Fibroblast of skin of scalp (primary cell): ENCODE measurements at regions not wholly inside any gene's neighbourhood (a gene's known extent, or its start where the extent isn't known, plus 50 kb on each side); places are given as distances from the start of the nearest gene placed in this dataset.
"Not testable (repeated sequence)": the region's sequence is repeated elsewhere in the genome, so short reads cannot be mapped to it uniquely, and the experiment has no call there.

Experiments used
- DNase-seq: peaks from one replicate; pipeline ENCODE4 v3.0.0-alpha.2; 2013

DNA sequence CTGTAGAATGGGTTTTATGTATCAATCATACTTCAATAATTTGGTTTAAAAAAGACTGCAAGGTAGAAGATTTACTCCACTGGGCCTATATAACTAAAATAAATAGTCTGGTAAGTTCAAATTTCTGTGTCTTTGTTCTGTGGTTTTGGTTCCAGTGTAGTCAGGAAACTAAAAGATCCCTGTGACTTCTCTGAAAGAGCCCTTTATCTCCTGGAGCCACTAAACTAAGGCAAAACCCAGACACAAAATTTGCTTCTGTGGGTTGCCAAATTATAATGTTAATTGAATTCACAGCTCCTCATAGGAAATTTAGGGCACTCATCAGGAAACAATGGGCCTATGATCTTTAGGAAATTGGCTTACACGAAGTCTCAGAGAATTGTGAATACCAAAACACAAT, 1038.4 kb downstream of the GALC start:
- no peak for DNase-seq

DNA sequence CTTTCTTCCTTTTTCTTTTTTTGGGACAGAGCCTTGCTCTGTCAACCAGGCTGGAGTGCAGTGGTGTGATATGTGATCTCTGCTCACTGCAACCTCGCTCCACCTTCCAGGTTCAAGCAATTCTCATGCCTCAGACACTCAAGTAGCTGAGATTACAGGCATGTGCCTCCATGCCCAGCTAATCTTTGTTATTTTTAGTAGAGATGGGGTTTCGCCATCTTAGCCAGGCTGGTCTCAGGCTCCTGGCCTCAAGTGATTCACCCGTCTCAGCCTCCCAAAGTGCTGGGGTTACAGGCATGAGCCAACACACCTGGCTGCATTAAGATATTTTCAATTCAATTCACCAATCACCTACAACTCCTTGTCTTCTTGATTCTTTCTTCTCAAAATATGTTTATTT, 1046.5 kb downstream of the GALC start:
- no peak for DNase-seq

DNA sequence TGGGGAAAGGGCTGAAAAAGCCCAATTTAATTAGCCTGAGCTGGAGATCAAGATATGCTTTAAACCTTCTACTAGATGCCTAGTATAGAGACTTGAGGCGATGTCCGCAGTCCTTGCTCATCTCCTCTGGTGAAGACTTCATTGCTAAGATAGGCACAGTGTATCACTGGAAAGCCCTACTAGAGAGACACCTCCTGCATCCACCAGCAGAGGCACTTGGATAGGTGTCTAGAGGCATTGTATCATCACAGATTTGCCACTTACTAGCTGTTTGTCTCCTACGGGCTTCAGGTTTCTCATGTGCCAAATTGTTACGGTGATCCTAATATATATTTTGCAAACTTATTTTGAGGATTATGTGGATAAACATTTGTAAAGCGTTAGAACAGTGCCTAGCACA, 1048.5 kb downstream of the GALC start:
- DNase-seq: no peak

DNA sequence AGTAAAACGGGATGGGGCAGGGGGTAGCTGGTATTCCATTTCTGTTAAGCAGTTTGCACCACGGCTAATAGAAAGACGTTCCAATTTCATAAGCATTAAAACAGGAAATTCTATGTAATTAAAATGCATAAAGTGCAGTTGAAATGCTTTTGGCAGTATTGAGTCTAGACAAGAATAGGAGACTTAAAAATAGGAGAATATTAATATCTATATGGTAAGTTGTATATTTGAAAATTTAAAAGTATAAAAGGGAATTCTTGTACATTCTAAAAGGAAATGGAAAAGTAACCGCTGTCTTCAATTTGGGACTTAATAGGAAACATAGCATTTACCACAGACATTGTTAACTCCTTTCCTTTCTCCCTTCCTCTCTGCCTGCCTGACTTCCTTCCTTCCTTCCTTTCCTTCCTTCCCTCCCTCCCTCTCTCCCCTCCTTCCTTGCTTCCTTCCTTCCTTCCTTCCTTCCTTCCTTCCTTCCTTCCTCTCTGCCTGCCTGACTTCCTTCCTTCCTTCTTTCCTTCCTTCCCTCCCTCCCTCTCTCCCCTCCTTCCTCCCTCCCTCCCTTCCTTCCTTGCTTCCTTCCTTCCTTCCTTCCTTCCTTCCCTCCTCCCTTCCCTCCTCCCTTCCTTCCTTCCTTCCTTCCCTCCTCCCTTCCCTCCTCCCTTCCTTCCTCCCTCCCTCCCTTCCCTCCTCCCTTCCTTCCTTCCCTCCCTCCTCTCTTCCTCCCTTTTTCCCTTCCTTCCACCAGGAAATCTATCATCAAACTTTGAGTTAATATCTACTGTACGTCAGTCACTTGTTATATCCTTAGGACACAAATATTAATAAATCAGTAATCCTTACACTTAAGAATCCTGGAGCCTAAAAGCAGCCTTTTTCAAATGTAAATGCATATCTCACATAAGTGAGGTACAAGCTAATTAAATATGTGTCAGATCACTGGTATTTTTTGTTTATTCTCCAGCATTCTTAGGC, 1049.3 kb downstream of the GALC start:
- no peak for DNase-seq

DNA sequence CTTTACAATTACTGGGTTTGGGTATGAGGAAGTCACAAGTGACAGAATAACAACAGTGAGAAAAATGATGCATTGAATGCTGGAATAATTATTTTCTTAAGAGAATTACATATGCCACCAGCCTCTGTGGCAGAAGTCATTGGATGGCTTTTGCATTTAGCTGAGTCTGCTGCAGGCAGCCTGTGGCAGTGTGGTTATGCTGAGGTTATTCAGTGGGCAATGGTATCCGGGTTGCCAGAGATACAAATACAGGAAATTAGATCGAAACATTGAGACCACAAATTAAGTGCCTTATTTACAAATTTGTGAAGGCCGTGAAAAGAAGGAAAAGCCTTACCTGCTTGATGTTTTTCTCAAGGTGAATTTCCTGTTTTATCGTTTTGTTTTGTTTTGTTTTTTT, 1050.0 kb downstream of the GALC start:
- DNase-seq: no peak

DNA sequence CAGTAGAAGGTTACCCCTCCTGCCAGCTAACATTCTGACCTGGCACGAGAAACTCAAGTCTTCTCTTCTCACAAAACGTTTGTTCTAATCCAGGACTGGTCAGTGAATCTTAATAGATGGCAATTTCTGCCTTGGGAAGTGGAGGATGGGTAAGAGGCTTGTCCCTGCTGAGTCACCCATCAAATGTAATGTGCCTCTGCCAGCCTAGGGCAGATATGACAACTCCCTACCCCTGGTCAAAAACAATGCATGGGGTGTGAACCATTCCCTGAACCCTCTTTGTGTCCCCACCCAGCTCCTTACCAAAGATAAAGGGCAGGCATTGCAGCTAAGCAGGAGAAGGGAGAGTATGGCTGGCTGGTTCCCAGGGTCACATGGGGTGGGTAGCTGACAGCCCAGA, 1052.9 kb downstream of the GALC start:
- DNase-seq: no peak

DNA sequence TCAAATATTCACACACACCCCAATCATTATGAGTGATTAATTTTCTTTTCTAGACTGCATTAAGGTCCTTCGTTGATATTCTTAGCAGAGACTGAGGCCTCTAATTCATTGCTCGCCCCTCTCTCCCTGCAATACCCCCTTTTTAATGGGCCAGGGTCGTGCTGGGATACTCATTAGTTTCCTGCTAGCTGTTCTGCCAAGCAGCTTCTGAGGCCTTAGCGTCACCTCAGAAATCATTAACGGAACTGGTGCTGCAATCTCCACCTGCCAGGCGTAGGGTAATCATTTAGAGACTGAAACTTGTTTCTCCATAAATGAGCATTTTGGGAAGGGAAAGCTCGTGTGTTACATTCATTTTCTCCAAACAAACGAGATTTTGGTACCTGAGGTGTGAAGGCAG, 1054.7 kb downstream of the GALC start:
- DNase-seq: no peak

DNA sequence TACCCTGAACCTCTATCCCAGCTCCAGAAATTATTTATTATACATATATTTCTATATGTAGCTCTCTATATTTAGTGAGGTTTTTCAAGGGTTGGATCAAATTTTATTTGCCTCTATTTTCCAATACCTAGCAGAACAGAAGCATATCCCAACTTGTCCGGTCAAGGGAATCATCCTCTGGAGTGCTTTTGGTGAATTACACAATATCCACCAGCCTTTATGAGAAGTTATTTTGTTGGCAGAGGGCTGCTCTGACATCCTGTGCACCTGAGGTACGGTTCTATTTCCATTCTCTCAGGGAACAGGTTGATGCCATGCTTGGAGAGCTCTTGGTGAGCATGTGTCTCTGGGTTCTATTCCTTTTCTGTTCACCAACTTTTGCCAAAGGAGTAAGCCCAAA, 1056.4 kb downstream of the GALC start:
- no peak for DNase-seq

DNA sequence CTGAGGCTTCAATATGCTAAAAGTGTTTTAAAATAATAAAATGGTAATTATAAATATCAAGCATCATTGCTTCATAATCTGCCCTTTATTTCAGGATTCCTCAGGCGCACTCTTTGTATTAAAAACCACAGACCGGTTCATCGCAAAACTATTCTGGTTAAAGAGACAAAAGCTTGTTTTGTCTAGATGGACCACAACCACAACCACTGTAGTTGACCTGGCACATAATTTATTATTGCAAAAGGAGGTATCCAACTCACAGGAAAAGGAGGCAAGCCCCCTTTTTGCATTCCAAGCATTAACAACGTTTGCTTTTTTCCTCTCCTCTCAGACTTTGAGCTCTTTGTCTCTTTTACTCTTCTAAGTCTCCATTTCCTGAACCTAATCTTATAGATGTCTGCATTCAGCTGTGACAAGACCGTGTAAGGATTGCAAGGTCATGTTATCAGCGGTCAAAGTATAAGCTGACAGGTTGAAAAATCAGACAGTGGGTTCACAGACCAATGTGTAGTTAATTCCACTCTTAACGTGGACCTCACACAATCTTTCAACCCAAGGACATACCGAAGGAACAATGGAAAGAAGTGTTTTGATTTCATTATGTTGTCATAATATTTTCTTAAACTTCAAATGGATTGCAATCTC, 1057.6 kb downstream of the GALC start:
- peak; percentile 77 for DNase-seq

DNA sequence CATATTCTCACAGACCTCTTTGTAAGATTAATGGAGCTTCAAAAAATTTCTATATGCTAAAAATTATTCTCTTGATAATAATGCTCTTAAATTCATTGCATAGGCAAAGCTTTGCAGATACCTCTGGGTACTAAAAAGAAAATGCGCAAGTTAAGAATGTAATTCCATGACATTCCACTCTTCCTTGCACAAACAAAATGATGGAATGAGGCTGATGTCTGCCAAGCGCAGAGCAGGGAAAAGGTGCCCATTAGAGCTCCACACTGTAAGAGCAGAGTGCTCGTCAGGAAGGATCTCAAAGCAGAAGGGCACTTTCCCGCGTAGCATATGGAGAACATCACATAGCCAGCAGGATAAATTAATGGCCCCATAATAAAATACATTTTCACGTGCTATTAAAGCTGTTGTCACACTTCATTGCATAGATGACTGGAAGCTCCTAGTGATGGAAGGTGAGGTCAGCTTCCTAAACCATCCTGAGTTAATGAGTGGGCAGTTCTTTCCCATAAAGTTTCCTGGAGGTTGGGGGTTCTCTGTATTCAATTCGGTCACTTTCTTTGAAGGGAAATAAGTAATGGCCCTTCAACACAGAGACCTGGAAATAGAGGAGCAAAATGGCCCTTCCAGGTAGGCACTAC, 1058.9 kb downstream of the GALC start:
- DNase-seq: no peak

DNA sequence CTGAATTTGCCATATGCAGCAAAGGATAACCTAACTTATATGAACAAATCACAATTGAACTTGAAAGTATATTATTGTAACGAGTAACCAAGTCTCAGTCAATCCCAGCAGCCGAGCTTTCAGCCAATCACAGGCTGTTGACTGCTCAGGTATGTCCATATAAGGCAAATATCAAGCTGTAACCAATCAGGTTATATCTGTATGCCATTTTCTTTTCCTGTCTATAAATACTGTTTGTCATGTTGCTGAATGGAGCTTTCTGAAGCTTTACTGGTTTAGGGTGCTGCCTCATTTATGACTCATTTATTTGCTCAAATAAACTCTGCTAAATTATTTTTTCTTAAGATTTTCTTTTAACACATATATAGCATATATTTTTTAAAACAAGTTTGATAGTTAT, 1059.5 kb downstream of the GALC start:
- no peak for DNase-seq

DNA sequence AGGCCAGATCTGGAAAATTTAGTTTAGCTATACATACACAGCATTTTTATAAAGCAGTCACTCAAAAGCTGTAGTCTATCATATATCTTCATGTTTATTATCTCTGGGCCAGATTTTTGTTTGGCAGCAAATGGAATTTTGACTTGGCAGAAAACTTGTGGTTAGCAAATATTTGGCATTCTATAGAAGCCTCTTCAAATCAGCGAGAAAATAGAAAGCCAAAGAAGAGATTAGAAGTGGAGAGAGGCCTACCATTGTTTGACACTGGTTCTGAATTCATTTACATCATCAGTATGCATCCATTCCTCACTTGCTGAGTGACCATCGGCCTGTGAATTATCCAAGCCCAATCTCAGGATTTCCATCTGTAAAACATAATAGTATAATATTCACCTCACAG, 1077.6 kb downstream of the GALC start:
- peak; percentile 85 for DNase-seq

DNA sequence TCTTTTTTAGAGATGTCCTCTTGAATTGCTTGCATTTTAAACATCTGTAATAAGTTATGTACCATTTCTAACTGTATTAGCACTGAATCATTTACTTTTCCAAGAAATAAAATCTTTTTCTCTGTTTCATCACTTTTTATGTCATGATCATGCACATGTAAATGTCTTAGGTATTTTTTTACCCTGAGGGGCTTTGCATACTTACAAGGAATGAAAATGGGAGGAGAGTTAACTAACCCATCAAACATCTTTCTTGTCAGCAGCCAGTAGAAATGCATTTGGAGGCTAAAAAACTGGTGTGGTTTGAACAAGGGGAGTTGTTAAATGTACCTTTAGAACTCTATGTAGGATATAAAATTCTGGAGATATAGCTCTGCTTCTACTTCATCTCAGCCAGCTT, 1080.3 kb downstream of the GALC start:
- peak; percentile 75 for DNase-seq

DNA sequence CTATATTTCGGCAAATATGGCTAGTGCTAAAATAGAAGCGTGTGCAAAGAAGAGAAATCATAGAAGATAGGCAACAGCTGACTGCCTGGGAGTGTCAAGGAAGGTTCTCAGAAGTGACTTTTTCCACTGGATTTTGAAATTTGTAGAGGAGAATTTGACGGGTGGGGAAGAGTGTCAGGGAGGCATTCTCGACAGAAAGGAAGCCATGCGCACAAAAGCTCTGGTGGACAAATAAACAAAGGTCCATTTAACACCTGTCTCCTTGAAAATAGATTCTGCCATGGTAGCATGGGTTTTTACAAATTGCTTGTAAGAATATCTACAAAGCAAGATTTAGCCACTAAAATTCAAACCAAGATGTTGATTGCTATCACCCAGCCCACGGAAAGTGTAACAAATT, 1081.5 kb downstream of the GALC start:
- no peak for DNase-seq

DNA sequence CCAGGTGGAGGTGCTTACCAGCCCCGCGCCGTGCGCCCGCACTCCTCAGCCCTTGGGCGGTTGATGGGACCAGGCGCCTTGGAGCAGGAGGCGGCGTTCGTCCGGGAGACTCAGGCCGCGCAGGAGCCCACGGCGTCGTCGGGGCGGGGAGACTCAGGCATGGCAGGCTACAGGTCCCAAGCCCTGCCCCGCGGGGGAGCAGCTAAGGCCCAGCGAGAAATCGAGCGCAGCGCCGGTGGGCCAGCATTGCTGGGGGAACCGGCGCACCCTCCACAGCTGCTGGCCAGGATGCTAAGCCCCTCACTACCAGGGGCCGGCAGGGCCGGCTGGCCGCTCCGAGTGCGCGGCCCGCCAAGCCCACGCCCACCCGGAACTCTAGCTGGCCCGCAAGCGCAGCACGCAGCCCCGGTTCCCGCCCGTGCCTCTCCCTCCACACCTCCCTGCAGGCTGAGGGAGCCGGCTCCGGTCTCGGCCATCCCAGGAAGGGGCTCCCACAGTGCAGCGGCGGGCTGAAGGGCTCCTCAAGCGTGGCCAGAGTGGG, 1087.5 kb downstream of the GALC start:
- not testable (repeated sequence) for DNase-seq

DNA sequence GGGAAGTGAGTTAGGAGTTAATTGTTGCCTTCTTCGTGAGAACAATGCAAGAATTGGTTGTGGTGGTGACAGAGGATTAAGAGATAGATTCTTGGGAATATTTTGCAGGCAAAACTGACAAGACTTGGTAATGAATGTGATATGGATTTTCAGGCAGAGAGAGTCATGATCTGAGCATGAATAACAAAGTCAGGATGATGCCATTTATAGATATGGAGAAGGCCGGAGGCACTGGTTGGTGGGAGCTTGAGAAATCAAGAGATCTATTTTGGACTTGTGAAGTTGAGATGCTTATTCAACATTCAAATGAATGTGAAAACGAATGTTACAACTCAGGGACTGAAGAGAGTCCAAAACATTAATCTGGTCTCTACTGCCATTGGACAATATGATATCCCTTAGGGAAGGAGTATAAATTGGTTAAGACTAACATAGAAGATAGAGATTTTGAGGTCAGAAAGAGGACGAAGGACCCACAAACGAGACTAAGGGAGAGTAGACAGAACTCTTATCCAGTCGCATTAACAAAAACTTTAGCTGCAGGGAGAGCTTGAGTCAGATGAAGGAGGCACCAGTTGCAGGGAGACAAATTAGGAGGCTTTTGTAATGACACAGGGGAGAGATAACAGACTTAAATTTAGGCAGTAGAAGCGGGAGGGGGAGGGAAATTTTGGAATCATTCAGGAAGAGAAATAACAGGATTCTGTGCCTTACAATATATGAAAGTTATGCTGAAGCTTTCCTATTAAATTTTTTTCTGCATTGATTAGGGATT, 1090.6 kb downstream of the GALC start:
- DNase-seq: peak; percentile 42

DNA sequence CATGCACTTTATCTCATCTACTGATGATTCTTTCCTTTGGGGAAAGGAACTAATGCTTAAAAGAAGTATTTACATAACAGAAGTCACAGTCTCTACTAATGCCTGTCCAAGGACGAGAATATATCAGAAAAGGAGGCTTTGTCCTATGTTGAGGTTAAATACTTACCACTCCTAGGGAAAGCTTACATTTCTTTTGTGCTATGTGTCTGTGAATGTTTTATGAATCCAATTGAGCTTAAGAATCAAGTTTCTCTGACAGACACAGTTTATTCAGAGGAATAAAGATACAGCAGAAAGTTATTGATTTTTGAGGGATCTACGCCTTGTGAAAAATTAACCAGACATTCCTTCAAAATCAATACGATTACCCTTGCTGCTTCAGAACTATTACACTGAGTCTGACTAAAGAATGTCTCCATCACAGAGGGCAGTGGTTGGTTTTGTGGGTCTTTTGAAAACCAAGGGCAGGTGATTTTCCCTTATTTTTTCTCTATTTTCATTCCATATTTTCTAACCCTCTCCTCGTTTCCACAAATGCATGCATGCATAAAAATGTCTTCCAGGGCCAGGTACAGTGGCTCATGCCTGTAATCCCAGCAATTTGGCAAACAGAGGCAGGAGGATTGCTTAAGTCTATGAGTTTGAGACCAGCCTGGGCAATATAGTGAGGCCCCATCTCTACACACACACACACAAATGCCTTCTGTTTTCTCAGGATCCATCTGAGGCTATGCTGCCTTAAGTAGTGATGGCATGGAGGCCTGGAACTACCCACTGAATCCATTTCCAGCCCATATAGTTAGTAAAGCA, 1095.1 kb downstream of the GALC start:
- DNase-seq: no peak

DNA sequence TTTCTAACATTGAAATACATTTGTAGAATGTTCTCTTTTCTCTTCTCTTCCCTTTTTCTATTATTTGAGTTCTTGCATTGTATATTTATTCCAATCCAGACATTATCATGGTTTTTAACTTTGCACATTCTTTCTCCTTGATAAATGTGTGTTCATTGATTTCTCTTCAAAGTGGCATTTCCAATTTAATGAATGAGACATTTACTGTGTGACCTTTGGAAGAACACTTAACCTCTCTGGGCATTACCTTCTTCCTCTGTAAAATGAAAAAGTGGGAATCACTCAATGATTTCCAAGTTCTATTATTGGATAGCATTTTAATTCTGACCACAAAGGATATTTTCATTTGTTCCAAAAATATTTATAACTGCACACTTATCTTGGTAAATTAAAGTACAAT, 1095.8 kb downstream of the GALC start:
- no peak for DNase-seq

DNA sequence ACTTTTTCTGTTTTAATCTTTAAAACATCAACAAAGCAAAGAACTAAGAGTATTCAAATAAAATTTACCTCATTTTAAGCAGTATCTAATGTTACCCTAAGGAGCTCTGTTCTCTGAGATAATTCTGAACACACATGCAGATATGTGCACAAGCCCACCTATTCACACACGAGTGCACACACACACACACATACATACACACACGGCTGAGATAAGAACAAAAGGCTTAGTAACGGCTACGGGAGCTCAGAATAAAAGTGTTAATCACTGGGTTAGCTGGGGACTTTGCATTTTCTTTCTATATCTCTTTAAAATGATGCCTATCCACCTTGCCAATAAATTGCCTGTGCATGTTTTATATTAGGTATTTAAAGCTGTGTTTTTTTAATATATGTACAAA, 1096.3 kb downstream of the GALC start:
- DNase-seq: no peak

DNA sequence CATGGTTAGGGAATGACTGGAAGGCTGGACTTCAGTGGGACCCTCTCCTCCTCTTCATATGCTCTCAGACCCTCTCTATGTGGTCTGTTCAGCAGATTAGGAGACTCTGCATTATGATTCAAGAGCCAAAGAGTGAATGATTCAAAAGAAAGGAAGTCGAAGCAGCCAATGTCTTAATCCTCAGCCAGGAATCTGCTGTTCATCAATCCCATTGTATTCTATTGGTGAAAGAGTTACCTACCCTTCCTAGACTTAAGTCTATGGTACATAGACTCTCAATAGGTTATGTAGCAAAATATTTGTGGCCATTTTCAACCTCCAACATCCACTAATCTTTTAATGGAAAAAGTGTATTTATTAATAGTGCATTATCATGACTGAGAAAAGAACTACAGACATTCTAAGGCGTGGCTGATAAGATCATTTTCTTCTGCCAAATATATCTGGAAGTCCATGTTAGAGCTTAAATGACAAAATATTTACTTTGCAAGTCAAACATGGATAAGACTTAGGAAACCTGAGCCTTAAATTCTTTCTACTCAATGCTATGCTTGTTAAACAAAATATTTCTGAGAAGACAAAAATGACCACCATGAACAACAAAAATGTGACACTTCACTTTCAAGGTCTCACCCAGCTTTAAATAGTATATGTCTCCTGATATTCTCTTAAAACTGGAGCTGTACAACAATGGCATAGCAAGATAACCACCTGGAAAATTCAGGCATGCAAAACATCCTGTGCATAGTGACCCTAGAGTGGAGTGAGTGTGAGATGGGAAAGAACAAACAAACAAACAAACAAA, 1100.6 kb downstream of the GALC start:
- DNase-seq: no peak

DNA sequence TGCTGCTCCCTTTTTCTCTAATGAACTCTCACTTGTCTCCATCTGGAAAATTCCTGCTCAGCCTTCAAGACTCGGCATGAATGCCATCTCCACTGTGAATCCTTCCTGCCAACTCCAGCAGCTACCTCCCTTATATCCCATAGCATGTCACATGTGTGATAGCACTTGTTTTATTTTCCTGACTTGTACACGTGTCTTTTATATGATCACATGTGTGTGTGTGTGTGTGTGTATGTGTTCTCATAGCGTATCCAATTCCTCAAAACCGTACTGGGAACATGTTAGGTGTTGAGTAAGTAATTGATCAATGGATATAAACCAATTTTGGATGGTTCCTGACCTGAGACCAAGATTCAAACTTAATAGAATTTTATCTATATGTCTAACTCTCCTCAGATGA, 1107.7 kb downstream of the GALC start:
- DNase-seq: no peak
